Activated naive CD8-positive, alpha-beta T cell treated with anti-CD3 and anti-CD28 coated beads, Interleukin-2, amount 50 U/mL, for 16 hours (primary cell): ENCODE measurements at regions not wholly inside any gene's neighbourhood (a gene's known extent, or its start where the extent isn't known, plus 50 kb on each side); places are given as distances from the start of the nearest gene placed in this dataset.
"Not testable (repeated sequence)": the region's sequence is repeated elsewhere in the genome, so short reads cannot be mapped to it uniquely, and the experiment has no call there.

ENCODE experiments used
- DNase-seq: peaks from one replicate; pipeline ENCODE4 v3.0.0-alpha.2; 2020; ENCODE audit warnings: low read depth, low spot score

- no peak for DNase-seq
Measured at GRCh38 chr12:125983784-125984500, 918.7 kb downstream of the AACS start.

GRCh38 chr12:125988545-125988944 is 923.3 kb downstream of the AACS start:
- no peak for DNase-seq

- DNase-seq, result no peak
Measured at GRCh38 chr12:125989696-125990095, 924.5 kb downstream of the AACS start.

- DNase-seq, result no peak
Measured at GRCh38 chr12:125996443-125996842, 931.2 kb downstream of the AACS start.

GRCh38 chr12:125999628-126000027 is 934.4 kb downstream of the AACS start:
- DNase-seq, result no peak

GRCh38 chr12:126019385-126019784 is 954.1 kb downstream of the AACS start:
- no peak for DNase-seq

GRCh38 chr12:126021675-126022074 is 956.4 kb downstream of the AACS start:
- no peak for DNase-seq

GRCh38 chr12:126027825-126028224 is 962.6 kb downstream of the AACS start:
- no peak for DNase-seq

GRCh38 chr12:126030573-126030972 is 965.3 kb downstream of the AACS start:
- DNase-seq, result no peak

GRCh38 chr12:126033751-126034150 is 968.5 kb downstream of the AACS start:
- no peak for DNase-seq

GRCh38 chr12:126036348-126036747 is 971.1 kb downstream of the AACS start:
- DNase-seq, result no peak

- DNase-seq, result no peak
Measured at GRCh38 chr12:126038434-126038833, 973.2 kb downstream of the AACS start.

GRCh38 chr12:126040307-126040706 is 975.1 kb downstream of the AACS start:
- DNase-seq, result no peak

GRCh38 chr12:126042286-126042685 is 977.1 kb downstream of the AACS start:
- DNase-seq, result no peak

GRCh38 chr12:126049501-126049900 is 984.3 kb downstream of the AACS start:
- DNase-seq, result not testable (repeated sequence)

GRCh38 chr12:126051611-126052107 is 986.4 kb downstream of the AACS start:
- DNase-seq, result no peak

GRCh38 chr12:126055521-126055920 is 990.3 kb downstream of the AACS start:
- no peak for DNase-seq

GRCh38 chr12:126061777-126062176 is 996.5 kb downstream of the AACS start:
- no peak for DNase-seq

GRCh38 chr12:126064028-126064427 is 998.8 kb downstream of the AACS start:
- no peak for DNase-seq

GRCh38 chr12:126067626-126068329 is 1002.5 kb downstream of the AACS start:
- no peak for DNase-seq

GRCh38 chr12:126069549-126070165 is 1004.4 kb downstream of the AACS start:
- DNase-seq, result no peak

GRCh38 chr12:126076515-126076914 is 1011.3 kb downstream of the AACS start:
- DNase-seq, result no peak

- no peak for DNase-seq
Measured at GRCh38 chr12:126083926-126084325, 1018.7 kb downstream of the AACS start.
